ENCODE measurements at regions not wholly inside any gene's neighbourhood (a gene's known extent, or its start where the extent isn't known, plus 50 kb on each side); places are given as distances from the start of the nearest gene placed in this dataset.

- no peak for DNase-seq (ENCODE audit: low read depth in 2 of 3, low spot score in 1 of 3)
Observed at GRCh38 chr6:139583420-139583819, 209.0 kb upstream of the CITED2 start.

- no peak for DNase-seq (ENCODE audit: low read depth in 2 of 3, low spot score in 1 of 3)
Observed at GRCh38 chr6:139582956-139583355, 208.5 kb upstream of the CITED2 start.

GRCh38 chr6:139581485-139581865 lies 207.0 kb upstream of the CITED2 start:
- no peak for DNase-seq (ENCODE audit: low read depth in 2 of 3, low spot score in 1 of 3)

GRCh38 chr6:139580592-139581484 lies 206.4 kb upstream of the CITED2 start:
- DNase-seq (ENCODE audit: low read depth in 2 of 3, low spot score in 1 of 3): no peak

- DNase-seq (ENCODE audit: low read depth in 2 of 3, low spot score in 1 of 3): no peak
Observed at GRCh38 chr6:139577763-139578604, 203.5 kb upstream of the CITED2 start.

GRCh38 chr6:139577124-139577762 lies 202.8 kb upstream of the CITED2 start:
- no peak for DNase-seq (ENCODE audit: low read depth in 2 of 3, low spot score in 1 of 3)

GRCh38 chr6:139572001-139572400 lies 197.6 kb upstream of the CITED2 start:
- no peak for DNase-seq (ENCODE audit: low read depth in 2 of 3, low spot score in 1 of 3)

GRCh38 chr6:139570166-139570565 lies 195.7 kb upstream of the CITED2 start:
- DNase-seq (ENCODE audit: low read depth in 2 of 3, low spot score in 1 of 3): no peak

GRCh38 chr6:139569566-139569965 lies 195.1 kb upstream of the CITED2 start:
- no peak for DNase-seq (ENCODE audit: low read depth in 2 of 3, low spot score in 1 of 3)

GRCh38 chr6:139568956-139569538 lies 194.6 kb upstream of the CITED2 start:
- DNase-seq (ENCODE audit: low read depth in 2 of 3, low spot score in 1 of 3): no peak

GRCh38 chr6:139568151-139568955 lies 193.9 kb upstream of the CITED2 start:
- DNase-seq (ENCODE audit: low read depth in 2 of 3, low spot score in 1 of 3): no peak

GRCh38 chr6:139567095-139567494 lies 192.6 kb upstream of the CITED2 start:
- DNase-seq (ENCODE audit: low read depth in 2 of 3, low spot score in 1 of 3): no peak

- no peak for DNase-seq (ENCODE audit: low read depth in 2 of 3, low spot score in 1 of 3)
Observed at GRCh38 chr6:139565591-139565990, 191.1 kb upstream of the CITED2 start.

GRCh38 chr6:139557547-139557946 lies 183.1 kb upstream of the CITED2 start:
- no peak for DNase-seq (ENCODE audit: low read depth in 2 of 3, low spot score in 1 of 3)

- no peak for DNase-seq (ENCODE audit: low read depth in 2 of 3, low spot score in 1 of 3)
Observed at GRCh38 chr6:139556532-139556931, 182.1 kb upstream of the CITED2 start.

GRCh38 chr6:139553916-139554315 lies 179.5 kb upstream of the CITED2 start:
- no peak for DNase-seq (ENCODE audit: low read depth in 2 of 3, low spot score in 1 of 3)

- DNase-seq (ENCODE audit: low read depth in 2 of 3, low spot score in 1 of 3): no peak
Observed at GRCh38 chr6:139551376-139551775, 176.9 kb upstream of the CITED2 start.

GRCh38 chr6:139550361-139550760 lies 175.9 kb upstream of the CITED2 start:
- no peak for DNase-seq (ENCODE audit: low read depth in 2 of 3, low spot score in 1 of 3)

GRCh38 chr6:139549561-139550070 lies 175.2 kb upstream of the CITED2 start:
- no peak for DNase-seq (ENCODE audit: low read depth in 2 of 3, low spot score in 1 of 3)

GRCh38 chr6:139547804-139548203 lies 173.4 kb upstream of the CITED2 start:
- DNase-seq (ENCODE audit: low read depth in 2 of 3, low spot score in 1 of 3): no peak

All from stimulated activated CD4-positive, alpha-beta T cell treated with anti-CD3 and anti-CD28 coated beads, Interleukin-12 subunit alpha, Interleukin-12 subunit beta, amount 100 ng/mL, for 48 hours (primary cell).